Activated T-helper 1 cell treated with anti-CD3 and anti-CD28 coated beads, Interleukin-12 subunit alpha, Interleukin-12 subunit beta, Interleukin-2, Interleukin-4 antibody, amounts not matched to agents 30 ng/mL and 10 ng/mL and 1 ng/mL, durations not matched to agents 14 hours and 24 hours and 36 hours (primary cell): ENCODE measurements at regions not wholly inside any gene's neighbourhood (a gene's known extent, or its start where the extent isn't known, plus 50 kb on each side); places are given as distances from the start of the nearest gene placed in this dataset.
"Not testable (repeated sequence)": the region's sequence is repeated elsewhere in the genome, so short reads cannot be mapped to it uniquely, and the experiment has no call there.

Experiments used
- DNase-seq: peaks from one replicate; pipeline ENCODE4 v3.0.0; 2021; ENCODE audit warnings: low spot score
- H3K27ac Mint-ChIP-seq: one replicate; pipeline ENCODE4 v1.8.0; 2021; ENCODE audit warnings: mild to moderate bottlenecking, mixed read lengths
- H3K27me3 Mint-ChIP-seq: one replicate; pipeline ENCODE4 v1.8.0; 2022; ENCODE audit warnings: mild to moderate bottlenecking, moderate library complexity, mixed read lengths; ENCODE audit not compliant: insufficient read depth
- H3K36me3 Mint-ChIP-seq: one replicate; pipeline ENCODE4 v1.8.0; 2021; ENCODE audit warnings: low read depth, mixed read lengths
- H3K4me1 Mint-ChIP-seq: one replicate; pipeline ENCODE4 v1.8.0; 2021; ENCODE audit warnings: low read depth, mixed read lengths
- H3K4me3 Mint-ChIP-seq: one replicate; pipeline ENCODE4 v1.8.0; 2021; ENCODE audit warnings: mild to moderate bottlenecking, moderate library complexity, mixed read lengths
- H3K9me3 Mint-ChIP-seq: one replicate; pipeline ENCODE4 v1.8.0; 2021; ENCODE audit warnings: mixed read lengths
- intact Hi-C: fragments of 100-400 bp; cut with micrococcal nuclease; formaldehyde crosslinking; loops from one replicate; pipeline ENCODE4 v1.15.1; 2024

GRCh38 chr2:66233981-66234380 lies 200.9 kb upstream of the MEIS1 start:
- no peak overlapping the region for H3K27ac Mint-ChIP-seq
- intact Hi-C loops, result no loop called here
- no peaks in the 10 kb centered on the region for H3K27me3 Mint-ChIP-seq
- no peaks in the 10 kb centered on the region for H3K4me1 Mint-ChIP-seq
- no peaks in the 10 kb centered on the region for H3K9me3 Mint-ChIP-seq
- no peaks in the 10 kb centered on the region for H3K36me3 Mint-ChIP-seq
- no peak for DNase-seq
- H3K4me3 Mint-ChIP-seq, result no peak overlapping the region

- DNase-seq, result no peak
- intact Hi-C loops, result no loop called here
- Mint-ChIP-seq H3K9me3 (no peaks in the 10 kb centered on the region), H3K27ac (no peak overlapping the region), H3K4me3 (no peak overlapping the region), H3K4me1 (no peaks in the 10 kb centered on the region), H3K36me3 (no peaks in the 10 kb centered on the region), H3K27me3 (peaks cover 2% of the 10 kb centered on the region)
These were observed 206.8 kb upstream of the MEIS1 start for GRCh38 chr2:66228128-66228547.

- Mint-ChIP-seq H3K4me1 (no peaks in the 10 kb centered on the region), H3K4me3 (no peak overlapping the region), H3K27me3 (no peaks in the 10 kb centered on the region), H3K36me3 (no peaks in the 10 kb centered on the region), H3K9me3 (no peaks in the 10 kb centered on the region), H3K27ac (no peak overlapping the region)
- DNase-seq, result no peak
- intact Hi-C loops, result no loop called here
These were observed 217.8 kb upstream of the MEIS1 start for GRCh38 chr2:66217039-66217585.

- H3K4me1 Mint-ChIP-seq, result no peaks in the 10 kb centered on the region
- intact Hi-C loops, result no loop called here
- no peak overlapping the region for H3K27ac Mint-ChIP-seq
- no peak for DNase-seq
- H3K9me3 Mint-ChIP-seq, result no peaks in the 10 kb centered on the region
- no peaks in the 10 kb centered on the region for H3K36me3 Mint-ChIP-seq
- no peaks in the 10 kb centered on the region for H3K27me3 Mint-ChIP-seq
- H3K4me3 Mint-ChIP-seq, result no peak overlapping the region
These were observed 222.2 kb upstream of the MEIS1 start for GRCh38 chr2:66212749-66213148.

GRCh38 chr2:66202586-66202985 lies 232.3 kb upstream of the MEIS1 start:
- Mint-ChIP-seq H3K36me3 (no peaks in the 10 kb centered on the region), H3K27me3 (no peaks in the 10 kb centered on the region), H3K4me3 (no peak overlapping the region), H3K9me3 (no peaks in the 10 kb centered on the region), H3K27ac (no peak overlapping the region), H3K4me1 (no peaks in the 10 kb centered on the region)
- intact Hi-C loops, result no loop called here
- DNase-seq, result no peak

GRCh38 chr2:66201242-66201641 lies 233.7 kb upstream of the MEIS1 start:
- no peaks in the 10 kb centered on the region for H3K27me3 Mint-ChIP-seq
- no peaks in the 10 kb centered on the region for H3K4me1 Mint-ChIP-seq
- H3K4me3 Mint-ChIP-seq, result no peak overlapping the region
- no peaks in the 10 kb centered on the region for H3K36me3 Mint-ChIP-seq
- intact Hi-C loops, result no loop called here
- no peak overlapping the region for H3K27ac Mint-ChIP-seq
- no peaks in the 10 kb centered on the region for H3K9me3 Mint-ChIP-seq
- no peak for DNase-seq

GRCh38 chr2:66198873-66199272 lies 236.1 kb upstream of the MEIS1 start:
- no peak for DNase-seq
- Mint-ChIP-seq H3K9me3 (no peaks in the 10 kb centered on the region), H3K27me3 (no peaks in the 10 kb centered on the region), H3K27ac (no peak overlapping the region), H3K4me1 (no peaks in the 10 kb centered on the region), H3K4me3 (no peak overlapping the region), H3K36me3 (no peaks in the 10 kb centered on the region)
- intact Hi-C loops, result no loop called here

- Mint-ChIP-seq H3K27ac (no peak overlapping the region), H3K4me3 (no peak overlapping the region), H3K27me3 (no peaks in the 10 kb centered on the region)
These were observed 242.0 kb upstream of the MEIS1 start for GRCh38 chr2:66192888-66193287.

GRCh38 chr2:66191311-66191710 lies 243.6 kb upstream of the MEIS1 start:
- H3K36me3 Mint-ChIP-seq, result no peaks in the 10 kb centered on the region
- DNase-seq, result no peak
- intact Hi-C loops, result no loop called here
- no peaks in the 10 kb centered on the region for H3K27me3 Mint-ChIP-seq
- H3K27ac Mint-ChIP-seq, result no peak overlapping the region
- no peaks in the 10 kb centered on the region for H3K9me3 Mint-ChIP-seq
- H3K4me1 Mint-ChIP-seq, result no peaks in the 10 kb centered on the region
- H3K4me3 Mint-ChIP-seq, result no peak overlapping the region

More at GRCh38 chr2:66192888-66193287, 242.0 kb upstream of the MEIS1 start:
- intact Hi-C loops, result no loop called here
- no peaks in the 10 kb centered on the region for H3K9me3 Mint-ChIP-seq
- no peaks in the 10 kb centered on the region for H3K36me3 Mint-ChIP-seq
- DNase-seq, result no peak
- no peaks in the 10 kb centered on the region for H3K4me1 Mint-ChIP-seq

GRCh38 chr2:66189553-66189952 lies 245.4 kb upstream of the MEIS1 start:
- Mint-ChIP-seq H3K4me1 (no peaks in the 10 kb centered on the region), H3K27ac (no peak overlapping the region), H3K36me3 (no peaks in the 10 kb centered on the region), H3K9me3 (no peaks in the 10 kb centered on the region), H3K27me3 (no peaks in the 10 kb centered on the region), H3K4me3 (no peak overlapping the region)
- DNase-seq, result no peak
- intact Hi-C loops, result no loop called here

- H3K27me3 Mint-ChIP-seq, result no peaks in the 10 kb centered on the region
- no peaks in the 10 kb centered on the region for H3K36me3 Mint-ChIP-seq
- no peak overlapping the region for H3K4me3 Mint-ChIP-seq
- DNase-seq, result no peak
- no peaks in the 10 kb centered on the region for H3K4me1 Mint-ChIP-seq
- no peaks in the 10 kb centered on the region for H3K9me3 Mint-ChIP-seq
- intact Hi-C loops, result no loop called here
- H3K27ac Mint-ChIP-seq, result no peak overlapping the region
These were observed 248.4 kb upstream of the MEIS1 start for GRCh38 chr2:66186537-66186936.

- H3K4me1 Mint-ChIP-seq, result no peaks in the 10 kb centered on the region
- intact Hi-C loops, result no loop called here
- H3K27me3 Mint-ChIP-seq, result no peaks in the 10 kb centered on the region
- H3K9me3 Mint-ChIP-seq, result no peaks in the 10 kb centered on the region
- no peak overlapping the region for H3K27ac Mint-ChIP-seq
- no peak overlapping the region for H3K4me3 Mint-ChIP-seq
- no peak for DNase-seq
- H3K36me3 Mint-ChIP-seq, result no peaks in the 10 kb centered on the region
These were observed 249.3 kb upstream of the MEIS1 start for GRCh38 chr2:66185497-66186054.

- H3K4me3 Mint-ChIP-seq, H3K27ac Mint-ChIP-seq, H3K9me3 Mint-ChIP-seq, H3K36me3 Mint-ChIP-seq, H3K27me3 Mint-ChIP-seq, H3K4me1 Mint-ChIP-seq, DNase-seq, intact Hi-C loops: not testable (repeated sequence)
These were observed 257.7 kb upstream of the MEIS1 start for GRCh38 chr2:66177128-66177796.
